ENCODE measurements at regions not wholly inside any gene's neighbourhood (a gene's known extent, or its start where the extent isn't known, plus 50 kb on each side); places are given as distances from the start of the nearest gene placed in this dataset.

DNA sequence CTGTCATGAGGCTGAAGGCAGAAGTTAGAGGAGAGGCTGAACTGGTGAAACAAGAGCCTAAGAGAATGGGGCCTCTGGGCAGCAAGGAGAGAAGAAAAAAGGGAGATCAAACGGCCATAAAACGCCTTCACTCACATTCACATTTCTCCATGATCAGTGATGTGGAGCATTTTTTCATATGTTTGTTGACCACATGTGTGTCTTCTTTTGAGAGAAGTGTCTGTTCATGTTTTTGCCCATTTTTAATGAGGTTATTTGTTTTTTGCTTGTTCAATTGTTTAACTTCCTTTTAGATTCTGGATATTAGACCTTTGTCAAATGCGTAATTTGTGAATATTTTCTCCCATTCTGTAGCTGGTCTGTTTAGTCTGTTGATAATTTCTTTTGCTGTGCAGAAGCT lies 155.0 kb downstream of the TMEM26 start:
- POLR2A ChIA-PET = no interaction called here
- H3K4me3 ChIP-seq = no peak overlapping the region
- TF ChIP-seq NR3C1 (IDR thresholded peaks at IDR 0.05) = no peak
- TF ChIP-seq, protein P1, sequence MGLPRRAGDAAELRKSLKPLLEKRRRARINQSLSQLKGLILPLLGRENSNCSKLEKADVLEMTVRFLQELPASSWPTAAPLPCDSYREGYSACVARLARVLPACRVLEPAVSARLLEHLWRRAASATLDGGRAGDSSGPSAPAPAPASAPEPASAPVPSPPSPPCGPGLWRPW (IDR thresholded peaks at IDR 0.05) = no peak
- no peak for TF ChIP-seq NFE2L2 (conservative IDR thresholded peaks at IDR 0.05; ENCODE audit: low read length)
- no peak for TF ChIP-seq ZC3H11A (IDR thresholded peaks at IDR 0.05)
- TF ChIP-seq, protein P2, sequence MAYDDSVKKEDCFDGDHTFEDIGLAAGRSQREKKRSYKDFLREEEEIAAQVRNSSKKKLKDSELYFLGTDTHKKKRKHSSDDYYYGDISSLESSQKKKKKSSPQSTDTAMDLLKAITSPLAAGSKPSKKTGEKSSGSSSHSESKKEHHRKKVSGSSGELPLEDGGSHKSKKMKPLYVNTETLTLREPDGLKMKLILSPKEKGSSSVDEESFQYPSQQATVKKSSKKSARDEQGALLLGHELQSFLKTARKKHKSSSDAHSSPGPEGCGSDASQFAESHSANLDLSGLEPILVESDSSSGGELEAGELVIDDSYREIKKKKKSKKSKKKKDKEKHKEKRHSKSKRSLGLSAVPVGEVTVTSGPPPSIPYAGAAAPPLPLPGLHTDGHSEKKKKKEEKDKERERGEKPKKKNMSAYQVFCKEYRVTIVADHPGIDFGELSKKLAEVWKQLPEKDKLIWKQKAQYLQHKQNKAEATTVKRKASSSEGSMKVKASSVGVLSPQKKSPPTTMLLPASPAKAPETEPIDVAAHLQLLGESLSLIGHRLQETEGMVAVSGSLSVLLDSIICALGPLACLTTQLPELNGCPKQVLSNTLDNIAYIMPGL (CRISPR knock-in tag; IDR thresholded peaks at IDR 0.05; ENCODE audit: borderline replicate concordance) = no peak
- TF ChIP-seq, protein P3, sequence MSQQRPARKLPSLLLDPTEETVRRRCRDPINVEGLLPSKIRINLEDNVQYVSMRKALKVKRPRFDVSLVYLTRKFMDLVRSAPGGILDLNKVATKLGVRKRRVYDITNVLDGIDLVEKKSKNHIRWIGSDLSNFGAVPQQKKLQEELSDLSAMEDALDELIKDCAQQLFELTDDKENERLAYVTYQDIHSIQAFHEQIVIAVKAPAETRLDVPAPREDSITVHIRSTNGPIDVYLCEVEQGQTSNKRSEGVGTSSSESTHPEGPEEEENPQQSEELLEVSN (IDR thresholded peaks at IDR 0.05; ENCODE audit: borderline replicate concordance, low read depth) = no peak
- TF ChIP-seq SMC3 (IDR thresholded peaks at IDR 0.05) = no peak
- no peak for TF ChIP-seq POLR2A (IDR thresholded peaks at IDR 0.05; ENCODE audit: low read length)
- TF ChIP-seq TFCP2L1 (CRISPR knock-in tag; IDR thresholded peaks at IDR 0.05) = no peak
- TF ChIP-seq HOXA7 (CRISPR knock-in tag; IDR thresholded peaks at IDR 0.05) = no peak
- no peak for TF ChIP-seq NPAS2 (CRISPR knock-in tag; IDR thresholded peaks at IDR 0.05; ENCODE audit: borderline replicate concordance)
- no peak for TF ChIP-seq KDM1A (IDR thresholded peaks at IDR 0.05; ENCODE audit: low read depth)
- no peak for DNase-seq (ENCODE audit: low read depth in 1 of 2, low spot score in 1 of 2)
- no peak for ATAC-seq
- FAIRE-seq = no peak
- CTCF ChIA-PET = no interaction called here
- H3K4me1 ChIP-seq = no peaks in the 10 kb centered on the region
- WGBS (ENCODE audit: missing lambda C conversion rate) = 21% methylated on average over 3 of the region's 3 CpGs
- H3K9me3 ChIP-seq = peaks cover 5% of the 10 kb centered on the region; the same call in 2 of the 3 replicates
- no peak overlapping the region for H3K4me2 ChIP-seq
- H3K27ac ChIP-seq = no peak overlapping the region

DNA sequence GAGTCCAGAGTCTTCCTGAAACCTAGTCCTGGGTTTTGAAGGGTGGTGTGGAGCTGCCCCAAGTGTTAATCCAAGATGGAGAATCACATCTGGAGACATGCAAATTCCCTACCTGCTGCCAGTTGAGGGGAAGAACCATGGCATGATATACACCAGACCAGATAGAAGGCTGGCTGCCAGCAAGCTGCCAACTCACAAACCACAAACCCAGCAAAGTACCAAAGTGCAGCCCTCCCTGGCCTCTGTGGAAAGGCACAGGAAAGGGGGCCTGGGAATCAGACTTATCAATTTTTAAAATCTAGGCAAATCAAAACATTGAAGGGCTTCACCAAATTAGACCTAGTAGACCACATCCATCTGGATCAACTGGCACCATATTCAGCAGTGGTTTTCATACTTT lies 157.0 kb downstream of the TMEM26 start:
- Histone ChIP-seq H3K4me2 (no peak overlapping the region), H3K4me1 (no peaks in the 10 kb centered on the region), H3K4me3 (no peak overlapping the region), H3K9me3 (peaks cover 5% of the 10 kb centered on the region; the same call in 2 of the 3 replicates), H3K27ac (no peak overlapping the region)
- CTCF ChIA-PET = no interaction called here
- FAIRE-seq (no peak), DNase-seq (ENCODE audit: low read depth in 1 of 2, low spot score in 1 of 2) (no peak), ATAC-seq (no peak)
- TF ChIP-seq MAZ (IDR thresholded peaks at IDR 0.05; ENCODE audit: borderline replicate concordance, low read depth, low read length) (no peak), TFCP2L1 (CRISPR knock-in tag; IDR thresholded peaks at IDR 0.05) (no peak), FOSL2 (IDR thresholded peaks at IDR 0.05) (no peak), FOSL2 (CRISPR knock-in tag; IDR thresholded peaks at IDR 0.05) (no peak), TP53 (CRISPR knock-in tag; IDR thresholded peaks at IDR 0.05) (no peak), GATA3 (IDR thresholded peaks at IDR 0.05; ENCODE audit: borderline replicate concordance) (no peak), HDAC2 (IDR thresholded peaks at IDR 0.05) (no peak), HOXB5 (CRISPR knock-in tag; IDR thresholded peaks at IDR 0.05) (no peak), CBX8 (IDR thresholded peaks at IDR 0.05) (no peak), HOXA7 (CRISPR knock-in tag; IDR thresholded peaks at IDR 0.05) (no peak), SREBF2 (IDR thresholded peaks at IDR 0.05) (no peak), RNF2 (IDR thresholded peaks at IDR 0.05; ENCODE audit: borderline replicate concordance, low read depth) (no peak), CHD4 (IDR thresholded peaks at IDR 0.05; ENCODE audit: borderline replicate concordance) (no peak)
- TF ChIP-seq, protein P4, sequence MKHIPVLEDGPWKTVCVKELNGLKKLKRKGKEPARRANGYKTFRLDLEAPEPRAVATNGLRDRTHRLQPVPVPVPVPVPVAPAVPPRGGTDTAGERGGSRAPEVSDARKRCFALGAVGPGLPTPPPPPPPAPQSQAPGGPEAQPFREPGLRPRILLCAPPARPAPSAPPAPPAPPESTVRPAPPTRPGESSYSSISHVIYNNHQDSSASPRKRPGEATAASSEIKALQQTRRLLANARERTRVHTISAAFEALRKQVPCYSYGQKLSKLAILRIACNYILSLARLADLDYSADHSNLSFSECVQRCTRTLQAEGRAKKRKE (CRISPR knock-in tag; IDR thresholded peaks at IDR 0.05; ENCODE audit: low read depth) = no peak
- TF ChIP-seq, protein P5, sequence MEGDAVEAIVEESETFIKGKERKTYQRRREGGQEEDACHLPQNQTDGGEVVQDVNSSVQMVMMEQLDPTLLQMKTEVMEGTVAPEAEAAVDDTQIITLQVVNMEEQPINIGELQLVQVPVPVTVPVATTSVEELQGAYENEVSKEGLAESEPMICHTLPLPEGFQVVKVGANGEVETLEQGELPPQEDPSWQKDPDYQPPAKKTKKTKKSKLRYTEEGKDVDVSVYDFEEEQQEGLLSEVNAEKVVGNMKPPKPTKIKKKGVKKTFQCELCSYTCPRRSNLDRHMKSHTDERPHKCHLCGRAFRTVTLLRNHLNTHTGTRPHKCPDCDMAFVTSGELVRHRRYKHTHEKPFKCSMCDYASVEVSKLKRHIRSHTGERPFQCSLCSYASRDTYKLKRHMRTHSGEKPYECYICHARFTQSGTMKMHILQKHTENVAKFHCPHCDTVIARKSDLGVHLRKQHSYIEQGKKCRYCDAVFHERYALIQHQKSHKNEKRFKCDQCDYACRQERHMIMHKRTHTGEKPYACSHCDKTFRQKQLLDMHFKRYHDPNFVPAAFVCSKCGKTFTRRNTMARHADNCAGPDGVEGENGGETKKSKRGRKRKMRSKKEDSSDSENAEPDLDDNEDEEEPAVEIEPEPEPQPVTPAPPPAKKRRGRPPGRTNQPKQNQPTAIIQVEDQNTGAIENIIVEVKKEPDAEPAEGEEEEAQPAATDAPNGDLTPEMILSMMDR (IDR thresholded peaks at IDR 0.05) = no peak
- POLR2A ChIA-PET = no interaction called here

Data from A549 (cell line).